SK-N-SH (cell line): ENCODE measurements at regions not wholly inside any gene's neighbourhood (a gene's known extent, or its start where the extent isn't known, plus 50 kb on each side); places are given as distances from the start of the nearest gene placed in this dataset.

Source experiments
- CTCF ChIA-PET: fragments of 300-600, 350-600 bp; formaldehyde crosslinking; extraction: SDS; loops from one replicate; lab custom pipeline; 2021; lab: Yijun Ruan, JAX
- POLR2A ChIA-PET: fragments of 350-600 bp; sonication (Branson Sonifier 250); formaldehyde crosslinking; extraction: SDS; loops from one replicate; lab custom pipeline; 2020; ENCODE audit warnings: antibody characterized with exemption, inconsistent platforms; lab: Yijun Ruan, JAX
- DNase-seq: peaks from one replicate; pipeline ENCODE4 v3.0.0; 2012
- H2AFZ ChIP-seq: fragments of 200-600 bp; sonication (generic); 2 replicates; pipeline ENCODE4 v1.8.1; 2016; ENCODE audit warnings: antibody characterized with exemption, mild to moderate bottlenecking, low read depth
- H3F3A ChIP-seq: fragments of 200-600 bp; sonication (generic); replicated peaks from 2 replicates; pipeline ENCODE3; 2016; ENCODE audit warnings: antibody characterized with exemption, mild to moderate bottlenecking; ENCODE audit not compliant: insufficient read depth
- H3K27ac ChIP-seq, 2 experiments: fragments of 200-500 bp in 1 of 2; fragments of 200-600 bp in 1 of 2; sonication (Bioruptor generic) in 1 of 2; sonication (generic), shearing (Covaris generic) in 1 of 2; 2 replicates each; pipeline versions ENCODE4 v1.5.1 to v1.6.1; 2014 to 2016; ENCODE audit warnings: low read depth in 2 of 2, inconsistent platforms in 1 of 2, low read length in 1 of 2, mild to moderate bottlenecking in 1 of 2, mixed read lengths in 1 of 2
- H3K27me3 ChIP-seq: fragments of 200-600 bp; sonication (generic), shearing (Covaris generic); 2 replicates; pipeline ENCODE4 v1.6.1; 2016; ENCODE audit warnings: mixed run types; ENCODE audit not compliant: insufficient read depth
- H3K36me3 ChIP-seq, 2 experiments: fragments of 200-500 bp in 1 of 2; fragments of 200-600 bp in 1 of 2; sonication (Bioruptor generic) in 1 of 2; sonication (generic) in 1 of 2; replicated peaks in 1 of 2; 2 replicates each; pipeline versions ENCODE3 to v1.5.1; 2014 to 2016; ENCODE audit warnings: low read length in 1 of 2, mild to moderate bottlenecking in 1 of 2; ENCODE audit not compliant: insufficient read depth in 2 of 2, control insufficient read depth in 1 of 2
- H3K4me1 ChIP-seq, 2 experiments: fragments of 200-500 bp in 1 of 2; fragments of 200-600 bp in 1 of 2; sonication (Bioruptor generic) in 1 of 2; sonication (generic), shearing (Covaris generic) in 1 of 2; 2 replicates each; pipeline versions ENCODE4 v1.5.1 to v1.6.1; 2014 to 2016; ENCODE audit warnings: low read depth in 1 of 2, low read length in 1 of 2, mixed run types in 1 of 2; ENCODE audit not compliant: insufficient read depth in 2 of 2, control insufficient read depth in 1 of 2
- H3K4me2 ChIP-seq: fragments of 200-600 bp; sonication (generic), shearing (Covaris generic); 2 replicates; pipeline ENCODE4 v1.6.1; 2017; ENCODE audit warnings: mixed run types
- H3K4me3 ChIP-seq, 2 experiments: fragments of 200-500 bp in 1 of 2; fragments of 200-600 bp in 1 of 2; sonication (Bioruptor generic) in 1 of 2; sonication (generic), shearing (Covaris generic) in 1 of 2; 2 replicates each; pipeline versions ENCODE4 v1.5.1 to v1.8.1; 2014 to 2016; ENCODE audit warnings: low read depth in 2 of 2, inconsistent platforms in 1 of 2, low read length in 1 of 2, mild to moderate bottlenecking in 1 of 2, mixed read lengths in 1 of 2, moderate library complexity in 1 of 2
- H3K79me2 ChIP-seq: fragments of 200-600 bp; sonication (generic); 2 replicates; pipeline ENCODE4 v1.8.1; 2017; ENCODE audit warnings: mild to moderate bottlenecking; ENCODE audit not compliant: insufficient read depth
- H3K9ac ChIP-seq: fragments of 200-600 bp; sonication (generic); 2 replicates; pipeline ENCODE4 v1.6.1; 2017; ENCODE audit warnings: mixed run types
- H3K9me2 ChIP-seq: fragments of 200-600 bp; sonication (generic); 2 replicates; pipeline ENCODE4 v1.6.1; 2017; ENCODE audit warnings: mixed run types
- H3K9me3 ChIP-seq: fragments of 200-600 bp; sonication (generic); 2 replicates; pipeline ENCODE4 v1.6.1; 2017; ENCODE audit warnings: mixed run types, mild to moderate bottlenecking, moderate library complexity
- H4K20me1 ChIP-seq: fragments of 200-600 bp; sonication (generic); 2 replicates; pipeline ENCODE4 v1.6.1; 2017; ENCODE audit warnings: mild to moderate bottlenecking, mixed run types; ENCODE audit not compliant: insufficient read depth
- ELF1 ChIP-seq: IDR thresholded peaks from 2 replicates; pipeline ENCODE4 v1.4.0; 2012
- EP300 ChIP-seq, 2 experiments: IDR thresholded peaks; 2 replicates each; pipeline versions ENCODE4 v1.4.0 to v1.6.1; 2012; ENCODE audit warnings: borderline replicate concordance in 1 of 2, low read depth in 1 of 2, low read length in 1 of 2
- FOXJ3 ChIP-seq: sonication (generic); formaldehyde crosslinking; IDR thresholded peaks from 2 replicates; pipeline ENCODE4 v1.5.1; 2020; ENCODE audit warnings: mild to moderate bottlenecking, missing genetic modification reagents
- FOXM1 ChIP-seq: IDR thresholded peaks from 2 replicates; pipeline ENCODE4 v1.4.0; 2012; ENCODE audit warnings: low read depth, mild to moderate bottlenecking
- GABPA ChIP-seq: IDR thresholded peaks from 2 replicates; pipeline ENCODE4 v1.4.0; 2012; ENCODE audit warnings: low read depth, mild to moderate bottlenecking
- JUND ChIP-seq: IDR thresholded peaks from 2 replicates; pipeline ENCODE4 v1.4.0; 2012
- MAX ChIP-seq: IDR thresholded peaks from 2 replicates; pipeline ENCODE4 v1.4.0; 2012; ENCODE audit warnings: low read depth
- NFIC ChIP-seq: IDR thresholded peaks from 2 replicates; pipeline ENCODE4 v1.4.0; 2012; ENCODE audit warnings: borderline replicate concordance
- NRF1 ChIP-seq: IDR thresholded peaks from 2 replicates; pipeline ENCODE4 v1.6.1; 2012; ENCODE audit warnings: low read depth, mild to moderate bottlenecking, low read length
- POLR2AphosphoS5 ChIP-seq: IDR thresholded peaks from 2 replicates; pipeline ENCODE4 v1.6.1; 2012; ENCODE audit warnings: low read depth, low read length
- RAD21 ChIP-seq: IDR thresholded peaks from 2 replicates; pipeline ENCODE4 v1.6.1; 2012; ENCODE audit warnings: mild to moderate bottlenecking, low read length
- RCOR1 ChIP-seq: fragments of 150-350 bp; IDR thresholded peaks from 2 replicates; pipeline ENCODE4 v1.6.1; 2017; ENCODE audit warnings: antibody characterized with exemption, low read length
- REST ChIP-seq: IDR thresholded peaks from 2 replicates; pipeline ENCODE4 v1.6.1; 2012; ENCODE audit warnings: mild to moderate bottlenecking, low read depth, low read length, moderate library complexity
- SIN3A ChIP-seq: IDR thresholded peaks from 2 replicates; pipeline ENCODE4 v1.6.1; 2012; ENCODE audit warnings: low read depth, mild to moderate bottlenecking, low read length, moderate library complexity, borderline replicate concordance
- SMC3 ChIP-seq: IDR thresholded peaks from 2 replicates; pipeline ENCODE4 v1.6.1; 2012; ENCODE audit warnings: low read depth, low read length, improper control_type of control experiment
- TCF12 ChIP-seq: IDR thresholded peaks from 2 replicates; pipeline ENCODE4 v1.4.0; 2012
- TEAD4 ChIP-seq: IDR thresholded peaks from 2 replicates; pipeline ENCODE4 v1.4.0; 2012; ENCODE audit warnings: mild to moderate bottlenecking, borderline replicate concordance; ENCODE audit not compliant: insufficient read depth
- USF2 ChIP-seq: fragments of 150-350 bp; IDR thresholded peaks from 2 replicates; pipeline ENCODE4 v1.6.1; 2017; ENCODE audit warnings: antibody characterized with exemption, low read length, low read depth, borderline replicate concordance
- YY1 ChIP-seq: IDR thresholded peaks from 2 replicates; pipeline ENCODE4 v1.4.0; 2012; ENCODE audit warnings: low read depth, mild to moderate bottlenecking
- ZBTB33 ChIP-seq: IDR thresholded peaks from 2 replicates; pipeline ENCODE4 v1.4.0; 2012; ENCODE audit warnings: low read depth, borderline replicate concordance
- WGBS: methylation state at CpG from one replicate; pipeline ENCODE4 v1.1.6; 2017; ENCODE audit warnings: low lambda C conversion rate; 5-methylcytosine and 5-hydroxymethylcytosine counted together
- TF ChIP-seq, protein P1 (sequence below): fragments of 150-350 bp; IDR thresholded peaks from 2 replicates; pipeline ENCODE4 v1.6.1; 2016; ENCODE audit warnings: mild to moderate bottlenecking, low read depth, low read length

GRCh38 chr3:18885612-18886011 is 262.7 kb upstream of the KCNH8 start:
- Histone ChIP-seq H3K27me3 (no peaks in the 10 kb centered on the region), H3K79me2 (no peaks in the 10 kb centered on the region), H2AFZ (no peak overlapping the region), H4K20me1 (no peaks in the 10 kb centered on the region), H3F3A (no peaks in the 10 kb centered on the region), H3K4me3 (no peak overlapping the region), H3K9ac (no peak overlapping the region), H3K36me3 (no peaks in the 10 kb centered on the region)
- CTCF ChIA-PET, result interaction anchor here (1.0 to 1.4 kb wide), 5 partner anchors 9 to 104 kb away, joined by 3 to 6 read pairs (median 3); no protein-coding TSS in a partner anchor
- DNase-seq, result no peak
- TF ChIP-seq ELF1, result no peak
- TF ChIP-seq, protein P1, sequence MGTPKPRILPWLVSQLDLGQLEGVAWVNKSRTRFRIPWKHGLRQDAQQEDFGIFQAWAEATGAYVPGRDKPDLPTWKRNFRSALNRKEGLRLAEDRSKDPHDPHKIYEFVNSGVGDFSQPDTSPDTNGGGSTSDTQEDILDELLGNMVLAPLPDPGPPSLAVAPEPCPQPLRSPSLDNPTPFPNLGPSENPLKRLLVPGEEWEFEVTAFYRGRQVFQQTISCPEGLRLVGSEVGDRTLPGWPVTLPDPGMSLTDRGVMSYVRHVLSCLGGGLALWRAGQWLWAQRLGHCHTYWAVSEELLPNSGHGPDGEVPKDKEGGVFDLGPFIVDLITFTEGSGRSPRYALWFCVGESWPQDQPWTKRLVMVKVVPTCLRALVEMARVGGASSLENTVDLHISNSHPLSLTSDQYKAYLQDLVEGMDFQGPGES, result no peak
- TF ChIP-seq MAX, result no peak
- TF ChIP-seq FOXJ3 (CRISPR knock-in tag), result no peak
- no peak for TF ChIP-seq REST
- TF ChIP-seq TCF12, result no peak
- no peak for TF ChIP-seq FOXM1
- no peak for TF ChIP-seq POLR2AphosphoS5
- no peak for TF ChIP-seq EP300 (IDR thresholded peaks at IDR 0.05; ENCODE audit: borderline replicate concordance in 1 of 2, low read depth in 1 of 2, low read length in 1 of 2)
- no peak for TF ChIP-seq SIN3A
- no peak for TF ChIP-seq JUND
- TF ChIP-seq SMC3, result no peak
- TF ChIP-seq NFIC, result no peak
- TF ChIP-seq, all 33 proteins: peak for 0
- no peak overlapping the region for H3K4me2 ChIP-seq
- 79% methylated on average over 4 of the region's 6 CpGs for WGBS
- no peaks in the 10 kb centered on the region for H3K4me1 ChIP-seq
- no peaks in the 10 kb centered on the region for H3K9me2 ChIP-seq
- no peak overlapping the region for H3K27ac ChIP-seq
- POLR2A ChIA-PET, result no interaction called here
- no peaks in the 10 kb centered on the region for H3K9me3 ChIP-seq

GRCh38 chr3:18883571-18883970 is 264.7 kb upstream of the KCNH8 start:
- ChIA-PET POLR2A (no interaction called here), CTCF (interaction anchor here (1.5 kb wide), 1 partner anchor 14 kb away, joined by 4 read pairs; no protein-coding TSS in a partner anchor)
- WGBS, result 66% methylated on average over 2 of the region's 2 CpGs
- H3K79me2 ChIP-seq, result no peaks in the 10 kb centered on the region
- H3K9me2 ChIP-seq, result no peaks in the 10 kb centered on the region
- no peaks in the 10 kb centered on the region for H4K20me1 ChIP-seq
- no peak overlapping the region for H3K9ac ChIP-seq
- no peak overlapping the region for H3K27ac ChIP-seq
- H3K27me3 ChIP-seq, result no peaks in the 10 kb centered on the region
- H3F3A ChIP-seq, result no peaks in the 10 kb centered on the region
- H3K9me3 ChIP-seq, result no peaks in the 10 kb centered on the region
- no peak for DNase-seq
- no peaks in the 10 kb centered on the region for H3K36me3 ChIP-seq
- no peaks in the 10 kb centered on the region for H3K4me1 ChIP-seq
- H2AFZ ChIP-seq, result no peak overlapping the region
- no peak overlapping the region for H3K4me3 ChIP-seq
- no peak overlapping the region for H3K4me2 ChIP-seq
- no peak for TF ChIP-seq RAD21
- no peak for TF ChIP-seq YY1
- no peak for TF ChIP-seq NRF1
- no peak for TF ChIP-seq SIN3A
- TF ChIP-seq EP300 (IDR thresholded peaks at IDR 0.05; ENCODE audit: borderline replicate concordance in 1 of 2, low read depth in 1 of 2, low read length in 1 of 2), result no peak
- TF ChIP-seq NFIC, result no peak
- no peak for TF ChIP-seq ZBTB33
- no peak for TF ChIP-seq USF2
- no peak for TF ChIP-seq GABPA
- TF ChIP-seq RCOR1, result no peak
- TF ChIP-seq ELF1, result no peak
- no peak for TF ChIP-seq MAX
- no peak for TF ChIP-seq FOXM1
- no peak for TF ChIP-seq TEAD4
